Hepatocyte (in vitro differentiated cells): ENCODE measurements at regions not wholly inside any gene's neighbourhood (a gene's known extent, or its start where the extent isn't known, plus 50 kb on each side); places are given as distances from the start of the nearest gene placed in this dataset.

Experiments
- CTCF ChIP-seq: fragments of 200-600 bp; sonication (generic); IDR thresholded peaks from 2 replicates; pipeline ENCODE4 v1.5.1; 2016; ENCODE audit warnings: antibody characterized with exemption, mild to moderate bottlenecking; ENCODE audit not compliant: poor library complexity
- EZH2phosphoT487 ChIP-seq: fragments of 200-600 bp; sonication (generic); IDR thresholded peaks from one replicate; pipeline ENCODE4 v1.6.1; 2018; ENCODE audit warnings: antibody characterized with exemption, mild to moderate bottlenecking, low read depth, moderate library complexity; ENCODE audit not compliant: unreplicated experiment, severe bottlenecking

- TF ChIP-seq EZH2phosphoT487 (no peak), CTCF (no peak)
Measured at GRCh38 chr20:50269091-50270033, 78.7 kb downstream of the CEBPB start.
